Activated T-helper 17 cell treated with anti-CD3 and anti-CD28 coated beads, Interleukin-2, amount 50 U/mL, for 72 hours (primary cell): ENCODE measurements at regions not wholly inside any gene's neighbourhood (a gene's known extent, or its start where the extent isn't known, plus 50 kb on each side); places are given as distances from the start of the nearest gene placed in this dataset.
"Not testable (repeated sequence)": the region's sequence is repeated elsewhere in the genome, so short reads cannot be mapped to it uniquely, and the experiment has no call there.

Source experiments
- ATAC-seq: fragments of 150-1000 bp; cut with Tn5 transposase; replicated peaks from 2 replicates; pipeline ENCODE4 v1.10.0; 2021; ENCODE audit warnings: mild to moderate bottlenecking, moderate library complexity
- H3K27ac Mint-ChIP-seq: one replicate; pipeline ENCODE4 v1.8.0; 2022; ENCODE audit warnings: mixed read lengths
- H3K27me3 Mint-ChIP-seq: one replicate; pipeline ENCODE4 v1.8.0; 2022; ENCODE audit warnings: mixed read lengths
- H3K36me3 Mint-ChIP-seq: one replicate; pipeline ENCODE4 v1.8.0; 2022; ENCODE audit warnings: low read depth, mild to moderate bottlenecking, mixed read lengths
- H3K4me1 Mint-ChIP-seq: one replicate; pipeline ENCODE4 v1.8.0; 2022; ENCODE audit warnings: mixed read lengths
- H3K4me3 Mint-ChIP-seq: one replicate; pipeline ENCODE4 v1.8.0; 2022; ENCODE audit warnings: mild to moderate bottlenecking, mixed read lengths
- H3K9me3 Mint-ChIP-seq: one replicate; pipeline ENCODE4 v1.8.0; 2022; ENCODE audit warnings: mixed read lengths

DNA sequence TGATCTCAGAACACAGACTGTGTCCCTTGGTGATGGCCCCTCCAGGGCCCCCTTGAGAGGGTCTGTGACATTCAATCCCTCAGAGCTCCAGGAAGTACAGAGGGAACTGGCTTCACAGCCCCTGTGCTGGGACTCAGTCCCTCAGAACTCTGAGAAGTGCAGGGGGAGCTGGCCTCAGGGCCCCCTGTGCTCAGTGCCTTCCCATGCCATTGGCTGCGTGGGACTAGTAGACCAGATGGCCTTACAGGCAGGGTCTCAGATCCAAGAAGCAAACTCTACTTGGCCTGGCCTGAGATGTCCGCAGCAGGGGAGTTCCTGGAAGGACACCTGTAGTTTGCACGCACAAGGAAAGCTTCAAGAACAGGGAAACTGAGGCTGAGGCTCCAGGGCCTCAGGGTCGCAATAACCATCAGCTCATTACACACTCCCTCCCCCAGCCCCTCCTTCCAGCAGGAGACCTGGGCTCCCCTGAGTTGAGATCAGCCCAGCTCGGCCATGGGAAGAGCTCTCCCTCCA, 138.4 kb downstream of the BRD1 start:
- no peaks in the 10 kb centered on the region for H3K4me1 Mint-ChIP-seq
- H3K9me3 Mint-ChIP-seq, result no peaks in the 10 kb centered on the region
- ATAC-seq, result no peak
- H3K36me3 Mint-ChIP-seq, result no peaks in the 10 kb centered on the region
- peaks cover 10% of the 10 kb centered on the region for H3K27me3 Mint-ChIP-seq
- no peak overlapping the region for H3K4me3 Mint-ChIP-seq
- no peak overlapping the region for H3K27ac Mint-ChIP-seq

DNA sequence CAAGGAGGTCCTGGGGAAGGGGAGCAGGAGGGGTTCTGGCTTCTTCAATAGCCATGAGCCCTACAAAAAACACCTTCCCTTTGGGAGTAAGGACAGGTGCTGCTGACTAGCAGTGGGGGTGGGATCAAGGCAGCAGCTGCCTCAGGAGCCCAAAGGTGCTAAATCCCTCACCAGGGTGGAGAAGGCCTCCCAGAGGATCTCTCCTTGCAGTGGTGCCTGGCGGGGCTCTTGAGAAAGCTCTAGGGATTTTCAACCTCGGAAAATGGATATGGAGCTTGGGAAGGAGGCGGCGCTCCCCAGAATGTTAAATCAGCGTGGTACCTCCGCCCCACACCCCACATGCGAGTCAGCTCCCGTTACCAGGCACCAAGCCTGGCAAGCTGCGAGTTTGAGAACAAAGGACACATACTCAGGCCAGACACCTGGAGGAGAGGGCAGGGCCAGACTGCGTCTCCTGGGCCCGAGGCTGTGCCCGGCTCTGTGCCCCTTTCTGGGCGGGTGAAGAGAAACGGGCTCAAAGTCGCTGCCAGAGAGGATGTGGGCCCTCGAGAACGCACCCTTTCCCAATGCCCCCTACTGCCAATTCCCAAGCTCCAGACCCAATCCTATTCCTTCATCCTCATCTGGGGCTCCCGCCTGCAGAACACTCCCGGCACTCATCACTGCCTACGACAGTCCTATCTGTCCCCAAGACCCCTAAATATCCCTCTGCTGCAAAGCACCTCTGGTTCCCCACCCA, 139.0 kb downstream of the BRD1 start:
- Mint-ChIP-seq H3K27ac (no peak overlapping the region), H3K9me3 (no peaks in the 10 kb centered on the region), H3K36me3 (no peaks in the 10 kb centered on the region), H3K4me1 (no peaks in the 10 kb centered on the region), H3K27me3 (peaks cover 10% of the 10 kb centered on the region), H3K4me3 (no peak overlapping the region)
- no peak for ATAC-seq

GRCh38 chr22:49687786-49688515, 139.7 kb downstream of the BRD1 start:
- Mint-ChIP-seq H3K4me1 (no peaks in the 10 kb centered on the region), H3K4me3 (no peak overlapping the region), H3K27ac (no peak overlapping the region), H3K36me3 (no peaks in the 10 kb centered on the region), H3K9me3 (peaks cover 3% of the 10 kb centered on the region), H3K27me3 (peaks cover 14% of the 10 kb centered on the region)
- ATAC-seq, result no peak

- peaks cover 3% of the 10 kb centered on the region for H3K9me3 Mint-ChIP-seq
- no peak for ATAC-seq
- peaks cover 19% of the 10 kb centered on the region for H3K27me3 Mint-ChIP-seq
- no peak overlapping the region for H3K27ac Mint-ChIP-seq
- H3K4me1 Mint-ChIP-seq, result no peaks in the 10 kb centered on the region
- H3K36me3 Mint-ChIP-seq, result no peaks in the 10 kb centered on the region
- no peak overlapping the region for H3K4me3 Mint-ChIP-seq
Observed at GRCh38 chr22:49687333-49687732, 140.3 kb downstream of the BRD1 start.

- ATAC-seq, result no peak
- Mint-ChIP-seq H3K9me3 (peaks cover 3% of the 10 kb centered on the region), H3K36me3 (no peaks in the 10 kb centered on the region), H3K4me3 (no peak overlapping the region), H3K27ac (no peak overlapping the region), H3K27me3 (peaks cover 18% of the 10 kb centered on the region), H3K4me1 (no peaks in the 10 kb centered on the region)
Observed at GRCh38 chr22:49686495-49687219, 141.0 kb downstream of the BRD1 start.

DNA sequence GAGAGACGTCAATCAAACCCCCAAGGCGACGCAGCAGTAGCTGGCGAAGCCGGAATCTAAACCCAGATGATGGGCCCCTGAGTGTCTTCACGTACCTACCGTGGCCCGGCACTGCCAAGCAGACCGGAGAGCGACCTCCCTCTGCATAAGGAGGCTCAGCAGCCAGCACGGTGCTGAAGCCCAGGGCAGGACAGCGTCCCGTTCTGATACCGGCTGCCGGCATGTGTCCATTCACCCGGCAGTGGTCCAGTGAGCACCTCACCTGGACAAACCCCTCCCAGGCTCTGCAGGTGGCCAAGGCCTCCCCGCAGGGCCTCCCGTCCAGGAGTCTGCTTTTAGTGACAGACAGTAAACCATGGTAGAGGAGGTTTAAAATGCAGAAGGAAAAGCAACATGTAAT, 142.0 kb downstream of the BRD1 start:
- ATAC-seq, result no peak
- Mint-ChIP-seq H3K4me3 (no peak overlapping the region), H3K9me3 (peaks cover 3% of the 10 kb centered on the region), H3K4me1 (no peaks in the 10 kb centered on the region), H3K27me3 (peaks cover 13% of the 10 kb centered on the region), H3K27ac (no peak overlapping the region), H3K36me3 (no peaks in the 10 kb centered on the region)

DNA sequence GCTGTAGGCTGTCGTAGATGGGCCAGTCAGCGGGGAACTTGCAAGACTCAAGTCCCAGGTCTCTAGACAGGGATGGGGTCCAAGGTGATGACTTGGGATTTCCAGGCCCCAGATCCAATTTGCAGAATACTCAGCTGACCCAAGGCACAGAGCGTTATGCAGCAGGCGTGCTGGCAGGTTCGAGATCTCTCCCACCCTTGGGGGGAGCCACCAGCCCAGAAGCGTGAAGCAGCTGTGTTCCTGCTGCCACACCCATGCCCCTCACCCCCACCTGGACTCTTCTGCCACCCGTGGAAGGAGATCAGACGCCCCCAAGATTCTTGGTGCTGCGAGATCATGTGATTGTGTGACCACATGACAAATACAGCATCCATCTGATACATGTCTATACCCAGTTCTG, 142.6 kb downstream of the BRD1 start:
- ATAC-seq, result no peak
- peaks cover 3% of the 10 kb centered on the region for H3K9me3 Mint-ChIP-seq
- peaks cover 9% of the 10 kb centered on the region for H3K27me3 Mint-ChIP-seq
- H3K4me1 Mint-ChIP-seq, result no peaks in the 10 kb centered on the region
- H3K4me3 Mint-ChIP-seq, result no peak overlapping the region
- H3K36me3 Mint-ChIP-seq, result no peaks in the 10 kb centered on the region
- no peak overlapping the region for H3K27ac Mint-ChIP-seq

DNA sequence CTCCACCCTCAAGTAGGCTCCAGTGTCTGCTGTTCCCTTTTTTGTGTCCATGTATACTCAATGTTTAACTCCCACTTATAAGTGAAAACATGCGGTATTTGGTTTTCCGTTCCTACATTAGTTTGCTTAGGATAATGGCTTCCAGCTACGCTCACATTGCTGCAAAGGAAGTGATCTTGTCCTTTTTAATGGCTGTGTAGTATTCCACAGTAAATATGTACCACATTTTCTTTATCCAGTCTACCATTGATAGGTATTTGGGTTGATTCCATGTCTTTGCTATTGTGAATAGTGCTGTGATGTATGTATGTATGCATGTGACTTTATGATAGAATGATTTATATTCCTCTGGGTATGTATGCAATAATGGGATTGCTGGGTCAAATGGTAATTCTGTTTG, 144.6 kb downstream of the BRD1 start:
- no peak overlapping the region for H3K4me3 Mint-ChIP-seq
- H3K27ac Mint-ChIP-seq, result no peak overlapping the region
- H3K4me1 Mint-ChIP-seq, result no peaks in the 10 kb centered on the region
- H3K9me3 Mint-ChIP-seq, result peaks cover 3% of the 10 kb centered on the region
- H3K27me3 Mint-ChIP-seq, result peaks cover 14% of the 10 kb centered on the region
- H3K36me3 Mint-ChIP-seq, result no peaks in the 10 kb centered on the region
- no peak for ATAC-seq

DNA sequence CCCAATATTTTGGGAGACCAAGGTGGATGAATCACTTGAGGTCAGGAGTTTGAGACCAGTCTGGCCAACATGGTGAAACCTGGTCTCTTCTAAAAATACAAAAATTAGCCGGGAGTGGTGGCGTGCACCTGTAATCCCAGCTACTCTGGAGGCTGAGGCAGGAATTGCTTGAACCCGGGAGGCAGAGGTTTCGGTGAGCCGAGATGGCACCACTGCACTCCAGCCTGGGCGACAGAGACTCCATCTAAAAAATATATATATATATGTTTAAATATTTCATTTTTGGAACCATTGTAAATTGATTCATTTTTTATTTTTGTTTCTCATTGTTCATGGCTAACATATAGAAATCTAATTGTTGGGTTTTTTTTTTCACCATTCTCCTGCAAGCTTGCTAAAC, 146.9 kb downstream of the BRD1 start:
- H3K4me3 Mint-ChIP-seq, ATAC-seq, H3K27ac Mint-ChIP-seq, H3K36me3 Mint-ChIP-seq, H3K4me1 Mint-ChIP-seq, H3K9me3 Mint-ChIP-seq: not testable (repeated sequence)
- peaks cover 14% of the 10 kb centered on the region for H3K27me3 Mint-ChIP-seq

- Mint-ChIP-seq H3K36me3 (no peaks in the 10 kb centered on the region), H3K27me3 (peaks cover 14% of the 10 kb centered on the region), H3K9me3 (peaks cover 3% of the 10 kb centered on the region), H3K27ac (no peak overlapping the region), H3K4me3 (no peak overlapping the region), H3K4me1 (no peaks in the 10 kb centered on the region)
- ATAC-seq, result no peak
Observed at GRCh38 chr22:49678842-49679170, 148.9 kb downstream of the BRD1 start.

DNA sequence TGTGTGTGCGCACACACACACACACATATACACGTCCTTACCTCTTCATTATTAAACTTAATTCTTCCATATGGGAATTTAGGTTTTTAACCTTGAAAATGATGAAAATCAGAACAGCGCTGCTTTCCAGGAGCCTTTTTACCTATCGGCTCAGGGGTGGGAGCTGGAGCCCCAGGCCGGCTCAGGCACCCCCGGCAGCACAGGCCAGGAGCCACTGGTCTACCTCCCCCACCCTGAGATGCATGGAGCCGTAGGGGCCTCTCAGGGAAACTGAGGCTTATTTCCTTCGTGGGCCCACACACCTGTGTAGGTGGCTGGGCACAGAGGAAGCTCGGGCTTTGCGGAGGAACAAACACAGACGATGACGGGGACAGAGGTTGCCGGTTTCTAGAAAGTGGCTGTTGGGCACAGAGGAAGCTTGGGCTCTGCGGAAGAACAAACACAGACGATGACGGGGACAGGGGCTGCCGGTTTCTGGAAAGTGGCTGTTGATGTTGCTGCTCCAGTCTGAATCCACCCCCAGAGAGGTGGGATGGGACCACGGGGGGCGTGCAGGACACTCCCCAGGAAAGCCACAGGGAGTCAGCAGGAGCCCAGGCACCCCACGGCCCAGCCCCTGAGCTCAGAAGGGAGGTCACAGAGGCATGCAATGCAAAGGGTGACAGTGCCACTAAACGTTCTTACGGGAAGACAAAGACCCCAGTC, 149.4 kb downstream of the BRD1 start:
- H3K4me3 Mint-ChIP-seq, result no peak overlapping the region

GRCh38 chr22:49677495-49677889, 150.2 kb downstream of the BRD1 start:
- Mint-ChIP-seq H3K9me3 (no peaks in the 10 kb centered on the region), H3K4me3 (no peak overlapping the region), H3K27ac (no peak overlapping the region), H3K27me3 (peaks cover 5% of the 10 kb centered on the region), H3K4me1 (no peaks in the 10 kb centered on the region), H3K36me3 (no peaks in the 10 kb centered on the region)
- ATAC-seq, result no peak

More for the DNA sequence above, 149.4 kb downstream of the BRD1 start:
- Mint-ChIP-seq H3K4me1 (no peaks in the 10 kb centered on the region), H3K9me3 (peaks cover 3% of the 10 kb centered on the region), H3K27ac (no peak overlapping the region), H3K36me3 (no peaks in the 10 kb centered on the region), H3K27me3 (peaks cover 13% of the 10 kb centered on the region)
- no peak for ATAC-seq

GRCh38 chr22:49676783-49677494, 150.7 kb downstream of the BRD1 start:
- no peak overlapping the region for H3K27ac Mint-ChIP-seq
- ATAC-seq, result no peak
- no peaks in the 10 kb centered on the region for H3K36me3 Mint-ChIP-seq
- no peaks in the 10 kb centered on the region for H3K4me1 Mint-ChIP-seq
- H3K4me3 Mint-ChIP-seq, result no peak overlapping the region
- no peaks in the 10 kb centered on the region for H3K9me3 Mint-ChIP-seq
- peaks cover 6% of the 10 kb centered on the region for H3K27me3 Mint-ChIP-seq

- ATAC-seq, result no peak
- Mint-ChIP-seq H3K9me3 (no peaks in the 10 kb centered on the region), H3K4me3 (no peak overlapping the region), H3K27me3 (peaks cover 13% of the 10 kb centered on the region), H3K36me3 (no peaks in the 10 kb centered on the region), H3K4me1 (peaks cover 5% of the 10 kb centered on the region), H3K27ac (no peak overlapping the region)
Observed at GRCh38 chr22:49676230-49676629, 151.4 kb downstream of the BRD1 start.
